Stimulated activated CD8-positive, alpha-beta memory T cell treated with anti-CD3 and anti-CD28 coated beads, Interleukin-12 subunit alpha, Interleukin-12 subunit beta, amount 100 ng/mL, for 24 hours (primary cell): ENCODE measurements at regions not wholly inside any gene's neighbourhood (a gene's known extent, or its start where the extent isn't known, plus 50 kb on each side); places are given as distances from the start of the nearest gene placed in this dataset.

Experiments used
- DNase-seq: peaks from one replicate; pipeline ENCODE4 v3.0.0-alpha.2; 2020; ENCODE audit errors: extremely low read depth

GRCh38 chr6:9405825-9406224 is 970.5 kb upstream of the SLC35B3 start:
- no peak for DNase-seq

GRCh38 chr6:9405369-9405768 is 970.0 kb upstream of the SLC35B3 start:
- DNase-seq = no peak

GRCh38 chr6:9404351-9405146 is 969.2 kb upstream of the SLC35B3 start:
- no peak for DNase-seq

- DNase-seq = no peak
Observed at GRCh38 chr6:9403736-9404135, 968.4 kb upstream of the SLC35B3 start.

- DNase-seq = no peak
Observed at GRCh38 chr6:9401960-9402359, 966.6 kb upstream of the SLC35B3 start.

- DNase-seq = no peak
Observed at GRCh38 chr6:9399916-9400315, 964.6 kb upstream of the SLC35B3 start.

GRCh38 chr6:9398767-9399373 is 963.5 kb upstream of the SLC35B3 start:
- DNase-seq = no peak

GRCh38 chr6:9398071-9398766 is 962.9 kb upstream of the SLC35B3 start:
- DNase-seq = no peak

GRCh38 chr6:9388596-9388995 is 953.3 kb upstream of the SLC35B3 start:
- DNase-seq = no peak

- DNase-seq = no peak
Observed at GRCh38 chr6:9380568-9380967, 945.2 kb upstream of the SLC35B3 start.

GRCh38 chr6:9373308-9373707 is 938.0 kb upstream of the SLC35B3 start:
- no peak for DNase-seq

- no peak for DNase-seq
Observed at GRCh38 chr6:9370480-9370879, 935.1 kb upstream of the SLC35B3 start.

GRCh38 chr6:9365378-9365777 is 930.0 kb upstream of the SLC35B3 start:
- DNase-seq = no peak

- no peak for DNase-seq
Observed at GRCh38 chr6:9361749-9362148, 926.4 kb upstream of the SLC35B3 start.

GRCh38 chr6:9360881-9361280 is 925.5 kb upstream of the SLC35B3 start:
- DNase-seq = no peak

- DNase-seq = no peak
Observed at GRCh38 chr6:9347608-9348007, 912.3 kb upstream of the SLC35B3 start.

GRCh38 chr6:9346923-9347322 is 911.6 kb upstream of the SLC35B3 start:
- no peak for DNase-seq

- DNase-seq = no peak
Observed at GRCh38 chr6:9335431-9335830, 900.1 kb upstream of the SLC35B3 start.

- DNase-seq = no peak
Observed at GRCh38 chr6:9334979-9335378, 899.6 kb upstream of the SLC35B3 start.

GRCh38 chr6:9332241-9332780 is 897.0 kb upstream of the SLC35B3 start:
- no peak for DNase-seq

GRCh38 chr6:9316831-9317230 is 881.5 kb upstream of the SLC35B3 start:
- no peak for DNase-seq

GRCh38 chr6:9315966-9316650 is 880.8 kb upstream of the SLC35B3 start:
- no peak for DNase-seq
